ENCODE measurements at regions not wholly inside any gene's neighbourhood (a gene's known extent, or its start where the extent isn't known, plus 50 kb on each side); places are given as distances from the start of the nearest gene placed in this dataset.

- no peak for TF ChIP-seq EZH2phosphoT487 (IDR thresholded peaks at IDR 0.05; ENCODE audit: borderline replicate concordance)
- TF ChIP-seq, protein P1, sequence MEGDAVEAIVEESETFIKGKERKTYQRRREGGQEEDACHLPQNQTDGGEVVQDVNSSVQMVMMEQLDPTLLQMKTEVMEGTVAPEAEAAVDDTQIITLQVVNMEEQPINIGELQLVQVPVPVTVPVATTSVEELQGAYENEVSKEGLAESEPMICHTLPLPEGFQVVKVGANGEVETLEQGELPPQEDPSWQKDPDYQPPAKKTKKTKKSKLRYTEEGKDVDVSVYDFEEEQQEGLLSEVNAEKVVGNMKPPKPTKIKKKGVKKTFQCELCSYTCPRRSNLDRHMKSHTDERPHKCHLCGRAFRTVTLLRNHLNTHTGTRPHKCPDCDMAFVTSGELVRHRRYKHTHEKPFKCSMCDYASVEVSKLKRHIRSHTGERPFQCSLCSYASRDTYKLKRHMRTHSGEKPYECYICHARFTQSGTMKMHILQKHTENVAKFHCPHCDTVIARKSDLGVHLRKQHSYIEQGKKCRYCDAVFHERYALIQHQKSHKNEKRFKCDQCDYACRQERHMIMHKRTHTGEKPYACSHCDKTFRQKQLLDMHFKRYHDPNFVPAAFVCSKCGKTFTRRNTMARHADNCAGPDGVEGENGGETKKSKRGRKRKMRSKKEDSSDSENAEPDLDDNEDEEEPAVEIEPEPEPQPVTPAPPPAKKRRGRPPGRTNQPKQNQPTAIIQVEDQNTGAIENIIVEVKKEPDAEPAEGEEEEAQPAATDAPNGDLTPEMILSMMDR (conservative IDR thresholded peaks at IDR 0.05; ENCODE audit: low read length), result no peak
Observed at GRCh38 chr2:219769090-219769910, 141.9 kb downstream of the SLC4A3 start.

Measured in Loucy (cell line).